HL-60 (cell line): ENCODE measurements at regions not wholly inside any gene's neighbourhood (a gene's known extent, or its start where the extent isn't known, plus 50 kb on each side); places are given as distances from the start of the nearest gene placed in this dataset.

Experiments used
- DNase-seq, 2 experiments: peaks; one replicate each; pipeline ENCODE4 v3.0.0-alpha.2; 2010 to 2020; ENCODE audit warnings: low read depth in 1 of 2, low spot score in 1 of 2
- H3K27ac ChIP-seq: fragments of 250-450 bp; sonication (Bioruptor Pico); replicated peaks from 2 replicates; pipeline ENCODE4 v1.5.1; 2020; ENCODE audit warnings: mild to moderate bottlenecking, moderate library complexity
- H3K27me3 ChIP-seq: fragments of 250-450 bp; sonication (Bioruptor Pico); 2 replicates; pipeline ENCODE4 v1.5.1; 2021; ENCODE audit warnings: mild to moderate bottlenecking, moderate library complexity; ENCODE audit not compliant: insufficient read depth, poor library complexity, severe bottlenecking
- H3K4me3 ChIP-seq: replicated peaks from 2 replicates; pipeline ENCODE4 v1.5.1; 2011; ENCODE audit warnings: mild to moderate bottlenecking, control low read depth, low read length; ENCODE audit not compliant: insufficient read depth
- GABPA ChIP-seq: IDR thresholded peaks from 2 replicates; pipeline ENCODE4 v1.6.1; 2012; ENCODE audit warnings: low read depth
- POLR2AphosphoS5 ChIP-seq: IDR thresholded peaks from 2 replicates; pipeline ENCODE4 v1.6.1; 2012; ENCODE audit warnings: low read depth
- SPI1 ChIP-seq: IDR thresholded peaks from 2 replicates; pipeline ENCODE4 v1.6.1; 2012; ENCODE audit warnings: low read depth, mild to moderate bottlenecking, borderline replicate concordance
- TF ChIP-seq, protein P1 (sequence below): IDR thresholded peaks from one replicate; pipeline ENCODE4 v1.5.1; 2011; ENCODE audit warnings: low read length, control low read depth, inconsistent platforms; ENCODE audit not compliant: insufficient read depth
- TF ChIP-seq, protein P2 (sequence below): IDR thresholded peaks from 2 replicates; pipeline ENCODE4 v1.6.1; 2012; ENCODE audit warnings: low read depth; ENCODE audit not compliant: insufficient replicate concordance

- DNase-seq = no peak
- Histone ChIP-seq H3K27me3 (no peaks in the 10 kb centered on the region), H3K27ac (no peak overlapping the region), H3K4me3 (no peak overlapping the region)
- TF ChIP-seq GABPA (no peak), POLR2AphosphoS5 (no peak), SPI1 (no peak)
- TF ChIP-seq, protein P1, sequence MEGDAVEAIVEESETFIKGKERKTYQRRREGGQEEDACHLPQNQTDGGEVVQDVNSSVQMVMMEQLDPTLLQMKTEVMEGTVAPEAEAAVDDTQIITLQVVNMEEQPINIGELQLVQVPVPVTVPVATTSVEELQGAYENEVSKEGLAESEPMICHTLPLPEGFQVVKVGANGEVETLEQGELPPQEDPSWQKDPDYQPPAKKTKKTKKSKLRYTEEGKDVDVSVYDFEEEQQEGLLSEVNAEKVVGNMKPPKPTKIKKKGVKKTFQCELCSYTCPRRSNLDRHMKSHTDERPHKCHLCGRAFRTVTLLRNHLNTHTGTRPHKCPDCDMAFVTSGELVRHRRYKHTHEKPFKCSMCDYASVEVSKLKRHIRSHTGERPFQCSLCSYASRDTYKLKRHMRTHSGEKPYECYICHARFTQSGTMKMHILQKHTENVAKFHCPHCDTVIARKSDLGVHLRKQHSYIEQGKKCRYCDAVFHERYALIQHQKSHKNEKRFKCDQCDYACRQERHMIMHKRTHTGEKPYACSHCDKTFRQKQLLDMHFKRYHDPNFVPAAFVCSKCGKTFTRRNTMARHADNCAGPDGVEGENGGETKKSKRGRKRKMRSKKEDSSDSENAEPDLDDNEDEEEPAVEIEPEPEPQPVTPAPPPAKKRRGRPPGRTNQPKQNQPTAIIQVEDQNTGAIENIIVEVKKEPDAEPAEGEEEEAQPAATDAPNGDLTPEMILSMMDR = no peak
- TF ChIP-seq, protein P2, sequence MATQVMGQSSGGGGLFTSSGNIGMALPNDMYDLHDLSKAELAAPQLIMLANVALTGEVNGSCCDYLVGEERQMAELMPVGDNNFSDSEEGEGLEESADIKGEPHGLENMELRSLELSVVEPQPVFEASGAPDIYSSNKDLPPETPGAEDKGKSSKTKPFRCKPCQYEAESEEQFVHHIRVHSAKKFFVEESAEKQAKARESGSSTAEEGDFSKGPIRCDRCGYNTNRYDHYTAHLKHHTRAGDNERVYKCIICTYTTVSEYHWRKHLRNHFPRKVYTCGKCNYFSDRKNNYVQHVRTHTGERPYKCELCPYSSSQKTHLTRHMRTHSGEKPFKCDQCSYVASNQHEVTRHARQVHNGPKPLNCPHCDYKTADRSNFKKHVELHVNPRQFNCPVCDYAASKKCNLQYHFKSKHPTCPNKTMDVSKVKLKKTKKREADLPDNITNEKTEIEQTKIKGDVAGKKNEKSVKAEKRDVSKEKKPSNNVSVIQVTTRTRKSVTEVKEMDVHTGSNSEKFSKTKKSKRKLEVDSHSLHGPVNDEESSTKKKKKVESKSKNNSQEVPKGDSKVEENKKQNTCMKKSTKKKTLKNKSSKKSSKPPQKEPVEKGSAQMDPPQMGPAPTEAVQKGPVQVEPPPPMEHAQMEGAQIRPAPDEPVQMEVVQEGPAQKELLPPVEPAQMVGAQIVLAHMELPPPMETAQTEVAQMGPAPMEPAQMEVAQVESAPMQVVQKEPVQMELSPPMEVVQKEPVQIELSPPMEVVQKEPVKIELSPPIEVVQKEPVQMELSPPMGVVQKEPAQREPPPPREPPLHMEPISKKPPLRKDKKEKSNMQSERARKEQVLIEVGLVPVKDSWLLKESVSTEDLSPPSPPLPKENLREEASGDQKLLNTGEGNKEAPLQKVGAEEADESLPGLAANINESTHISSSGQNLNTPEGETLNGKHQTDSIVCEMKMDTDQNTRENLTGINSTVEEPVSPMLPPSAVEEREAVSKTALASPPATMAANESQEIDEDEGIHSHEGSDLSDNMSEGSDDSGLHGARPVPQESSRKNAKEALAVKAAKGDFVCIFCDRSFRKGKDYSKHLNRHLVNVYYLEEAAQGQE = no peak
Measured at GRCh38 chr9:93391898-93392297, 59.6 kb upstream of the FAM120A start.

DNA sequence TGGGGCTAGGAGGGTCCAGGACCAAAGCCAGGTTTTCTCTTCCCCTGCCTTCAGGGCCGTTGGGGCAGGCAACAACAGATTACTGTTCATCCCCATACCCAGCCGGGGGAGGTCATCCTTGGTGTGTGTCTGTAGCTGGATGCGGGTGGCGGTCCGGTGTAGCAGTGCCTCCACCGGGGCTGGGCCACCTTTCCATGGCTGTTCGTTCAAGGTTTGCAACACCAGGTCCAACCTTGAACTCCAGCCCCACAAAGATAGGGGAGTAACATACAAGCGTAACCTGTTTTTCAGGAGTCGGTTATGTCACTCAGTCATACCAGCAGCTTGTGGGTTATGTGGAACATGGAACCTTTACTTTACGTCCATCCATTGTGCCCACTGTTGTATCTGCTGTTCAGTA, 58.5 kb upstream of the FAM120A start:
- Histone ChIP-seq H3K27ac (no peak overlapping the region), H3K4me3 (no peak overlapping the region), H3K27me3 (no peaks in the 10 kb centered on the region)
- no peak for DNase-seq
- TF ChIP-seq SPI1 (no peak), GABPA (no peak), POLR2AphosphoS5 (no peak)
- TF ChIP-seq, protein P1 = no peak
